DOHH2 (cell line): ENCODE measurements at regions not wholly inside any gene's neighbourhood (a gene's known extent, or its start where the extent isn't known, plus 50 kb on each side); places are given as distances from the start of the nearest gene placed in this dataset.

Experiments
- H3F3A ChIP-seq: fragments of 200-600 bp; sonication (generic), shearing (Covaris generic); 2 replicates; pipeline ENCODE4 v1.6.0; 2016; ENCODE audit warnings: antibody characterized with exemption, mild to moderate bottlenecking; ENCODE audit not compliant: control insufficient read depth, insufficient read depth
- H3K27ac ChIP-seq: fragments of 200-600 bp; sonication (generic); 2 replicates; pipeline ENCODE4 v1.5.1; 2014; ENCODE audit warnings: low read depth, mild to moderate bottlenecking, low read length, moderate library complexity
- H3K27me3 ChIP-seq: fragments of 200-600 bp; sonication (generic); 2 replicates; pipeline ENCODE4 v1.6.1; 2014; ENCODE audit warnings: mild to moderate bottlenecking, low read length, mixed read lengths; ENCODE audit not compliant: control insufficient read depth
- H3K36me3 ChIP-seq: fragments of 200-600 bp; sonication (generic); 2 replicates; pipeline ENCODE4 v1.6.1; 2014; ENCODE audit warnings: mild to moderate bottlenecking, low read length, moderate library complexity, mixed read lengths; ENCODE audit not compliant: control insufficient read depth
- H3K4me1 ChIP-seq: fragments of 200-600 bp; sonication (generic); 2 replicates; pipeline ENCODE4 v1.6.1; 2014; ENCODE audit warnings: mild to moderate bottlenecking, low read length, mixed read lengths; ENCODE audit not compliant: control insufficient read depth
- H3K4me2 ChIP-seq: fragments of 200-600 bp; sonication (generic); 2 replicates; pipeline ENCODE4 v1.6.0; 2014; ENCODE audit warnings: mild to moderate bottlenecking, low read length, moderate library complexity
- H3K4me3 ChIP-seq: fragments of 200-600 bp; sonication (generic); 2 replicates; pipeline ENCODE4 v1.5.1; 2014; ENCODE audit warnings: mild to moderate bottlenecking, low read length, mixed read lengths
- H3K79me2 ChIP-seq: fragments of 200-600 bp; sonication (generic); 2 replicates; pipeline ENCODE4 v1.6.1; 2014; ENCODE audit warnings: mild to moderate bottlenecking, low read length, mixed read lengths; ENCODE audit not compliant: control insufficient read depth
- H3K9me2 ChIP-seq: fragments of 200-600 bp; sonication (generic); replicated peaks from 2 replicates; pipeline ENCODE4 v1.6.1; 2014; ENCODE audit warnings: mild to moderate bottlenecking, low read length, mixed read lengths; ENCODE audit not compliant: control insufficient read depth
- H3K9me3 ChIP-seq: fragments of 200-600 bp; sonication (generic); 2 replicates; pipeline ENCODE4 v1.6.1; 2014; ENCODE audit warnings: antibody characterized with exemption, low read length, mixed read lengths; ENCODE audit not compliant: control insufficient read depth, insufficient read depth
- H4K20me1 ChIP-seq: fragments of 200-600 bp; sonication (generic); 2 replicates; pipeline ENCODE4 v1.6.0; 2014; ENCODE audit warnings: low read depth, mild to moderate bottlenecking, antibody characterized with exemption, low read length, moderate library complexity; ENCODE audit not compliant: control insufficient read depth, insufficient read depth
- CTCF ChIP-seq: fragments of 200-600 bp; sonication (generic); IDR thresholded peaks from one replicate; pipeline ENCODE4 v1.5.1; 2014; ENCODE audit warnings: antibody characterized with exemption, mild to moderate bottlenecking, low read depth, low read length; ENCODE audit not compliant: poor library complexity, severe bottlenecking
- EZH2phosphoT487 ChIP-seq: fragments of 200-600 bp; sonication (generic); IDR thresholded peaks from 2 replicates; pipeline ENCODE4 v1.6.1; 2017; ENCODE audit warnings: borderline replicate concordance, mild to moderate bottlenecking, antibody characterized with exemption, low read length, moderate library complexity, mixed read lengths

- Histone ChIP-seq H4K20me1 (no peaks in the 10 kb centered on the region), H3F3A (no peaks in the 10 kb centered on the region), H3K9me2 (no peaks in the 10 kb centered on the region), H3K79me2 (no peaks in the 10 kb centered on the region), H3K4me2 (no peak overlapping the region), H3K27ac (no peak overlapping the region), H3K4me3 (no peak overlapping the region), H3K4me1 (no peaks in the 10 kb centered on the region), H3K9me3 (no peaks in the 10 kb centered on the region), H3K27me3 (no peaks in the 10 kb centered on the region), H3K36me3 (no peaks in the 10 kb centered on the region)
- TF ChIP-seq EZH2phosphoT487 (no peak), CTCF (no peak)
Observed at GRCh38 chr17:70610161-70610560, 440.8 kb downstream of the KCNJ2 start.

GRCh38 chr17:70613681-70614080 lies 444.3 kb downstream of the KCNJ2 start:
- TF ChIP-seq EZH2phosphoT487 (no peak), CTCF (no peak)
- H3K36me3 ChIP-seq, result no peaks in the 10 kb centered on the region
- no peaks in the 10 kb centered on the region for H3K79me2 ChIP-seq
- no peaks in the 10 kb centered on the region for H3K27me3 ChIP-seq
- no peak overlapping the region for H3K27ac ChIP-seq
- no peaks in the 10 kb centered on the region for H3K9me3 ChIP-seq
- H4K20me1 ChIP-seq, result no peaks in the 10 kb centered on the region
- no peak overlapping the region for H3K4me3 ChIP-seq
- H3K4me2 ChIP-seq, result no peak overlapping the region
- H3K4me1 ChIP-seq, result no peaks in the 10 kb centered on the region
- H3K9me2 ChIP-seq, result no peaks in the 10 kb centered on the region
- no peaks in the 10 kb centered on the region for H3F3A ChIP-seq

GRCh38 chr17:70615831-70616230 lies 446.5 kb downstream of the KCNJ2 start:
- H3K4me3 ChIP-seq, result no peak overlapping the region
- TF ChIP-seq CTCF (no peak), EZH2phosphoT487 (no peak)
- no peaks in the 10 kb centered on the region for H3K36me3 ChIP-seq
- H3K9me3 ChIP-seq, result no peaks in the 10 kb centered on the region
- H3K9me2 ChIP-seq, result no peaks in the 10 kb centered on the region
- no peaks in the 10 kb centered on the region for H3K27me3 ChIP-seq
- H3K4me2 ChIP-seq, result no peak overlapping the region
- no peaks in the 10 kb centered on the region for H4K20me1 ChIP-seq
- H3F3A ChIP-seq, result no peaks in the 10 kb centered on the region
- H3K27ac ChIP-seq, result no peak overlapping the region
- no peaks in the 10 kb centered on the region for H3K4me1 ChIP-seq
- H3K79me2 ChIP-seq, result no peaks in the 10 kb centered on the region

- TF ChIP-seq CTCF (no peak), EZH2phosphoT487 (no peak)
- H4K20me1 ChIP-seq, result no peaks in the 10 kb centered on the region
- no peak overlapping the region for H3K4me3 ChIP-seq
- H3K4me2 ChIP-seq, result no peak overlapping the region
- no peaks in the 10 kb centered on the region for H3K9me3 ChIP-seq
- no peaks in the 10 kb centered on the region for H3K36me3 ChIP-seq
- H3F3A ChIP-seq, result no peaks in the 10 kb centered on the region
- no peaks in the 10 kb centered on the region for H3K9me2 ChIP-seq
- H3K4me1 ChIP-seq, result peaks cover 5% of the 10 kb centered on the region; the same call in 1 of the 2 replicates
- H3K27ac ChIP-seq, result no peak overlapping the region
- H3K79me2 ChIP-seq, result no peaks in the 10 kb centered on the region
- no peaks in the 10 kb centered on the region for H3K27me3 ChIP-seq
Observed at GRCh38 chr17:70618641-70619040, 449.3 kb downstream of the KCNJ2 start.
